NCI-H226 (cell line): ENCODE measurements at regions not wholly inside any gene's neighbourhood (a gene's known extent, or its start where the extent isn't known, plus 50 kb on each side); places are given as distances from the start of the nearest gene placed in this dataset.

Experiments used
- DNase-seq: peaks from one replicate; pipeline ENCODE4 v3.0.0-alpha.2; 2015

DNA sequence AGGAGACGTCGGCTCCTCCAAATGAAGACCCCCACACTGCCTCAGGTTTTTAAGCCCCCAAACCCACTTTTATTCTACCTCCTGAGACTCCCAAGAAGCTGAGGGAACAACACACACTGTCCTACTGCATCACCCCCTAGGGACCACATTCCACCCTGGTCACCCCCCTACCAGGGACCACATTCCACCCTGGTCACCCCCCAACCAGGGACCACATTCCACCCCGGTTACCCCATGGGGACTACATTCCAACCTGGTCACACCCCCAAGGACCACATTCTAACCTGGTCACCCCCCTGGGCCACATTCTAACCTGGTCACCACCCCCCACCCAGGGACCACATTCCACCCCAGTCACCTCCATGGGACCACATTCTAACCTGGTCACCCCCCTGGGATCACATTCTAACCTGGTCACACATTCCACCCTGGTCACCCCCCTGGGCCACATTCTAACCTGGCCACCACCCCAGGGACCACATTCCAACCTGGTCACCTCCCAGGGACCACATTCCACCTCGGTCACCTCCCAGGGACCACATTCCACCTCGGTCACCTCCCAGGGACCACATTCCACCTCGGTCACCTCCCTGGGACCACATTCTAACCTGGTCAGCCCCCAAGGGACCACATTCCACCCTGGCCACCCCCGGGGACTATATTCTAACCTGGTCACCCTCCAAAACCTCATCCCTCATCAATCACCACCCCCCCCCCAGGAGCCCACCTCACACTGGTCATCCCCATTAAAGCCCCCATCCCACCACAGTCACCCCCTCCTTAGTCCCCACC is 587.6 kb downstream of the NPHP4 start:
- DNase-seq, result no peak

DNA sequence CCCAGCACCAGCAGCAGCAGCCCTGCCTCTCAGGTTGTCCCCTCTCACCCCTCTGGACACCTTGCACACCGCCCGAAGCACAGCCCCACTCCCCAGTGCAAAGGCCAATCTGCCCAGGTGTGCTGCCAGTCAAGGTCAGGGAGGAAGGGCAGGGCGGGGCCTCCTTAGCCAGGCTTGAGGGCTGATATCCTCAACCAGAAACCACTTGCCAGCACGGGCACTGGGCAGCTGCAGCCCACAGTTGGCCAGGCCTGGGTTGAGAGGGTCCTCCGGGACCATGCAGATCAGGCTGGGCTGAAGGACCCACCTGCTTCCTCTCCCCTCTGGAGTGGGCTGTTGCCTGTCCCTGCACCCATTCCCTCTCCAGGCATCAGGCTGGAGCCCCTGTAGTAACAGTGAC is 588.3 kb downstream of the NPHP4 start:
- DNase-seq, result no peak

DNA sequence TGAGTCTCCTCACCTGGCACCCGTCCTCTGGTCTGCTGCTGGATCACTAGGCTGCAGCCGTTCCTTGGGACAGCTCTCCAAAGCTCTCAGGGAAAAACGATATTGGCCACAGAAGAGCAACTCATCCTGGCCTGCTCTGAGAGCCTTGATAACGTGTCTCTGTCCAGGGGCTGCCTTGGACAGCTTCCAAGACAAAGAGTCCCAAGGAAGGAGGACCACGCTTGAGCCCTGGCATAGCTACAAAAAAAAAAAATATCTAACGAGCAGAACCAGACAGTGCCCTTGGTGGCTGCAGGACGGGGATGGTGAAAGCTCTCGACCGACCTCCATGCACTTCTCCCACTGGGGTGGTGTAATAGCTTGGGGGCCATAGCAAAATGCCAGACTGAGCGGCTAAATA is 589.6 kb downstream of the NPHP4 start:
- DNase-seq, result no peak

DNA sequence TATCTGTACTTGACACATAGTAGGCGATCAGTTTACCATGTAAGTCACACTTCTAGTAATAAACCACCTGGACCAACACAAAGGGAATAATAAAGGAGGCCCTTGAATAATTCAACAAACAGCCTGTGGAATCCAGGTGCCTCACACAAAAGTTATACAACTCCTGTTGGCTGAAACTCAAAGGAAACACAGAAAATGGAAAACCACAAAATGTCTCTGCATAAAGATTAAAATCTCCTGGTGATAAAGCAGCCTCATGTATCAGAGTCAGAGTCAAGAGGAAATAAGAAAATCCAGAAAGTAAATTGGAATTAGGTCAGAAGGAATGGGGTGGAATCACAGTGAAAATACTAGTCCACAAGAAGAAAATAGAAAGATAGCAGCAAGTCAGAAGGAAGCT is 592.5 kb downstream of the NPHP4 start:
- DNase-seq, result no peak

DNA sequence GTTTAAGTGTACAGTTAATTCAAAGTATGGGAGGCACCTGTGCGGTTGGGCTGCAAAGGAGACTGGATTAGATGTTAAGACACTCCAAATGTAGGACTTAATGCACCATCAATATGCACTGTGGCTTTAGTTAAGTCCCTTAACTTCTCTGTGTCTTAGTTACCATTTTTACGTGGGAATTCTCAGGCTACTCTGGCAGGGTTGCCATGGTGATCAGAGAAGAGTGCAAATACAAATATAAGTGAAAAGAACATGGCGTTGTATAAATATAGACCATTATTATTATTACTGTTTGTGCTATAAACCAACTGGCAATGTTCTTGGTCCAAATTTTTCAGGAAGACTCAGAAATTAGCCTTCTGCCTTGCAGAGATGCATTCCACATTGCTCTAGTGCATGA is 595.6 kb downstream of the NPHP4 start:
- DNase-seq, result no peak

DNA sequence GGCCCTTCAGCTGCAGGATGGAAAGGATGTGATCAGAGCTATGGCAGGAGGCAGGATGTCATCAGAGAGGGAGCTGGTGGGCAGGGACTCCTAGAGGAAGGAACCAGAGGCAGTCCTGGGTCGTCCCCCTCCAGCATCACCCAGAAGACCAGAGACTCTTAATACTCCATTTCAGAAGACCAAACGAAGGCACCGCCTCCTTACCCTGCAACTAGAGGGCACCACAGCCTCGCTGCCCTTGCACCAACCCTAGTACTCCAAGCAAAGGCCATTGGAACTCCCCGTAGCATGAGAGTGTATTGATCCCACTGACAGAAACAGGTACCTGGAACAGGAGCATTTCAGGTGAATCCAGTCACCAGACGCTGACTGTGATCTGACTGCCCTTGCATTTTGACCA is 598.1 kb downstream of the NPHP4 start:
- no peak for DNase-seq

DNA sequence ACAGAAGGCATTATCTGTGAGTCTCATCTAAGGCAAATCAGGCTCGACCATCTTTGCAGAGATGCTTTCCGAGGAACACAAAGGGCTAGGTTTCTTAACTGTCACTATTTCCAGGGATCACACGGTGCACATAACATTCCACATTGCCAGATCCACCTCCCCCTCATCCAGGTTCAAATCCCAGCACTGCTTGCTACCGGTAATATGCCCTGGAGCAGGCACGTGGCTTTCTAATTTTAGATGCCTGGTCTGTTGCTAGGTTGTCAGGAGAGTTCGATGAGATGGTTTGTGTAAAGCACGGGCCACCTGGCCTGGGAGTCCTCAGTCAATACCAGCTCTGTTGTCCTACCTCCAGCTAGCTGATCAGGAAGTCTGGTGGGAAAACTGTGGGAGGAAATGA is 598.6 kb downstream of the NPHP4 start:
- DNase-seq, result no peak

DNA sequence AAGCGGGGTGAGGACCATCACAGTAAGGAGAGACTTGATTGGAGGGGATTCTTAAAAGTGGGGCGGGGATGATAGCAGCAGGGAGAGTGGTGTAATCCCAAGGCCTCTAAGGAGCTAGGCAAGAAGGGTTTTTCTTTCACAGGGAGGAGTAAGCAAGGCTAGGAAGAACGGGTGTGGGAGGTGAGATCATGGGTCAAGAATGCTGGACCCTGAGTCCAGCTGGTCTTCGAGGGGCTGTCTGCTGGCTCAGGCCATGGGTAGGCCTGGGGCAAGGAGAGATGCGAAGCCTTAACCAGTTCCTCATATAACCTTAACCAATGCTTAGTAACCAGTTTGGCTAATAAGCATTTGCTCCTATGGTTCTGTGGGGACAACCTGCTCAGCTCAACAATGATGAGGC is 599.1 kb downstream of the NPHP4 start:
- DNase-seq, result no peak

DNA sequence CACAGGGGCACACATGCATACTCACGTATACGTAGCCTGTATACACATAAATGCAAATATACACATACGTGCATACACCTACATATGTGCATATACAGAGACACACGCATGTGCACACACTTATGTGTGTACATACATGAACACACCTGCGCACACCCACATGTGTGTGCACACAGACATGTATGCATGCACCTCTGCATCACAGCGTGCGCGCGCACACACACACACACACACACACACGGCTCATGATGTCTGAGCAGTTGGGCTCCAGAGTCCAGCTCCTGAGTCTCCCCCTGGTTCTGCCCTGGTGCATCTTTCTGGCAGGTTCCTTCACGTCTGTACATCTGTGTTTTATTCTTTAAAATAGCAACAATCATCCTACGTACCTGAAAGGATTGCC is 600.5 kb downstream of the NPHP4 start:
- no peak for DNase-seq

DNA sequence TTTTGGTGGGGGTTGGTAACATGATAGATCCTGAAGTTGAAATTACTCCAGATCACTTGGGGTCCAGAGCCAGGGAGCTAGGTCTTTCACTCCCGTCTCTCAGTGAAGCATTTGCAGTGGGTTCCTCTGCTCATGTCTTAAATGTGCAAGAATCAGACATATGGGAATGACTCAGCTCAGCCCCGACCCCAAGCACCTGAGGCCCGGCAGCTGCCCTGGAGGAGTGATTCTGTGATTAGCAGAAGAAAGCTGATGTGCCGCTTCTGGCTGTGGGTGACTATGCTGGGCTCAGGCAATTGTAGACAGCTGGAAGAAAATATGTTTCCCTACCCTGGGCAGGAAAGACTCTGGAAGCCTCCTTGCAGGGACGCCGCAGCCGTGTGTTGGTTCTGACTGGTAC is 601.7 kb downstream of the NPHP4 start:
- DNase-seq, result no peak

DNA sequence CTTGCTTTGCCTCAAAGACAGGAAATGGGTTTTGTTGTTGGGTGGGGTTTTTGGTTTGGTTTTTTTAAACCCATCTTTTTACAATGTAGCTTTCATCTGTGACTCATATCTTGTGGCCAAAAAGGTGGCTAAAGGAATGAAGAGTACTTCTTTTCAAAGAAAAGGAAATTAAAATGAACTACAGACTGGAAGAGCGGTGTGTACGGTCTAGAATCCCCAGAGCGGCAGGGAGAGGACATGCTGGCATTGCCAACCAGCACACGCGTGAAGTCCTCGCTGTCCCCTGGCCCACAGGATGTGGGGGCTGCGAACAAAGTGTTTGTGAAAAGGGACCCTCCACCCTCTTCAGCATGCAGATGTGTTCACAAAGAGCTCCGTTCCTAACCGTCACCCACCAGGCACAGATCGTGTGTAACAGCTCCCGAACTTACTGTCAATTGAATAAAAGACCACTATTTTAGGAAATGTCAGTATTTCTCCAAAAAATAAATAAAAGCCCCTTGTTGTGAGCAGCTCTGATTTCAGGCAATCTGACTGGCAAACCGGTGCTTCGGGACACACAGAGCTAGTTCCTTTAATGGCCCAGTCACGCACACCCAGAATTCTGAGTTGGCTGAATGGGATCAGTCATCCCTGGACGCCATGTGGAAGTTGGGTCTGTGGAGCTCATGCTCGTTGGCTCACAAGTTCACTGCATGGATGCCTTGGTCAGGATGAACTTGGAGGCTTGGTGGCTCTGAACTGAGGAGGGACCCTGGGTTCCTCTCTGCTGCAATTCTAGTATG is 602.9 kb downstream of the NPHP4 start:
- DNase-seq, result no peak

DNA sequence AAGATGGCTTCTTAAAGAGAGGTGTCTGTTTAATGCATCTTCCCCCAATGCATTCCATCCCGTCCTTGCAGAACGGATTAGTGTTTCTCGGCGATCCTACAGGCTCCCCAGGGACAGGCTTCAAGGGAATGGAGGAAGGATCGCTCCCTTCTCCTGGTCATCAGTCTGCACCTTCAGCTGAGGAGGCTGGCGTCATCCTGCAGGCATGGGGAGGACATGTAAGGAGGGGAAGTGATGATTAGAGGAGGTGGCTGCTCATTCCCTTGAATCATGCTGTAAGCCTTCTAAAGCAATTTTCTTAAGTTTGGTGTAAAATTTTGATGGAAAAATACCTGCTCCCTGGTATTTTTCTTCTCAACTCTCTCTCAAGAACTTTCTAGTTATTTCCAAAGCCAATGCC is 603.6 kb downstream of the NPHP4 start:
- DNase-seq, result no peak

DNA sequence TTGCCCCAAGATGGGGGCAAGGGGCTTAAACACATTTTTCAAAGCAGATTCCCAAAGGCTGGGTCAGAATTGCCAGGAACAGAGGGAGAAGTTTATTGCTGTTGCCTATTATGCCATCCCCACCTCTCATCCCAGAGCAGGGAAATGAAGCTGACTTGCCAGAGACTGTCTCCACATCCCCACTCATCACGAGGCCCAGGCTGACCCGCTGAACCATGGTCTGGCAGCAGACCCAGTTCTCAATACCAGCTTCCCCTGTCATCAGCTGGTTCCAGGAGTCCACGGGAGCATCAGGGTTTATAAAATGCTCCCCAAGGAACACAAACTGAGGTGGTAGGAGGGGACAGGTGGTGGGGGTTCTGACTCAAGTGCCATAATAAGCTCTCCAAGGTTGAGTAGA is 605.9 kb downstream of the NPHP4 start:
- no peak for DNase-seq

DNA sequence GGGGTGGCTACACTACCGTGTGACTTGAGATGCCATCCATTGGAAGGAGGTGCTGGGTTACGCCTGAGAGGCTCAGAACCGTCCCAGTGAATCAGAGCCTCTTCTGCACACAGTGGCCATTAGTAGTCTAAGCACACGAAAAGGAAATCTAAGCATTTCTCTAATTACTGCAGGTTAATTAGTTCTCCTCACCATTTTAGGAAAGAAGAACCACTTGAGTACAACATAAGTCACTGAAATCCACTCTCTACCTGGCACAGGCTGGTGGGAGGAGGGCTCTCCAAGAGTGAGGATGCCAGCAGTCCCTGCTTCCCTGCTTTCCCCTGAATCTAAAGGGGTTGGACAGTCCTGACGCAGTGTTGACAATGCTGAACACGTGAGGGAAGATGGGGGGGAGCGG is 606.3 kb downstream of the NPHP4 start:
- DNase-seq, result no peak

DNA sequence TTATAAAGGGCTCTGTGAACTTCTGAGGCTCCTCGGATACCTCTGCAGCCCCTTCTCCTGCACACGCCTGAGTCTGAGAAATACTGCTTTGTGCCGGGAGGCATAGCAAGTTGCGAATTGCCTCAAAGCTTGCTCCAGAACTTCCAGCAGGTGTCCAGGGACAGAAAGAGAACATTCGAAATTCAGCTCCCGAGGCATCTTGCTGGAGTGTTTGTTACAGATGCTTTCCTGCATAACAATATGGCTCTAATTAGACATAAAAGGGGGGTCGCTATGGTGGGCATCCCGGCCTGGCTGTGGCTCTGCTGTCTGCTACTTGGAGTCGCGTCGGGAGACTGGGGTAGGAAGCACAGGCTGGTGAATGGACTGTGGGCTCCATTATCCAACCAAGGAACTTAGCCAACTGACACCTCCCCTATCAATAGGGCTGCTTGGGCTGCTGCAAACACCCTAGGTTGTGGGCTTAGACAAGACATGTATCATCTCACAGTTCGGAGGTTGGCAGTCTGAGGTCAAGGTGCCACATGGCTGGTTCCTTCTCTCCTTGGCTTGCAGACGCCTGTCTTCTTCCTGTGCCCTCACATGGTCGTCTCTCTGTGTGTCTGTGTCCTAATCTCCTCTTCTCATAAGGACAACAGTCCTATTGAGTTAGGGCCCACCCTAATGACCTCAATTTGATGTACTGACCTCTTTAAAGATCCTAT is 607.0 kb downstream of the NPHP4 start:
- DNase-seq, result no peak

DNA sequence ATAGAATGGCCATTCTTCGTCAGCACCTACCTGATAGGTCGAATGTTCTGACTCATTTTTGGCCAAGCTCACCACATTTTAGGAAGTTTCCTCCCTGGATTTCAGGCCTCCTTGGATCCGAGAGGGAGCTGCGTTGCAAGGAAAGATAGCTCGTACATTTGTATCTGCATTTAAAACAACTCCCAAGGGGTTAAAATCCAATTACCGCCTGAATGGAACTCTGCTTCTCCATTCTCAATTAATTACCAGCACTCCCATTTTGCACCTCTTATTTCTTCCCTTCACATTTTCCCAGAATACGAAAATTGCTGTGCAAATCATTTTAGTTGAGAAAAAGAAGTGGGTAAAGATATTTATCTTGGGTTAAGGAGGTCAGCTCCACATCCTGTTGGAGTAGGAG is 610.7 kb downstream of the NPHP4 start:
- no peak for DNase-seq

DNA sequence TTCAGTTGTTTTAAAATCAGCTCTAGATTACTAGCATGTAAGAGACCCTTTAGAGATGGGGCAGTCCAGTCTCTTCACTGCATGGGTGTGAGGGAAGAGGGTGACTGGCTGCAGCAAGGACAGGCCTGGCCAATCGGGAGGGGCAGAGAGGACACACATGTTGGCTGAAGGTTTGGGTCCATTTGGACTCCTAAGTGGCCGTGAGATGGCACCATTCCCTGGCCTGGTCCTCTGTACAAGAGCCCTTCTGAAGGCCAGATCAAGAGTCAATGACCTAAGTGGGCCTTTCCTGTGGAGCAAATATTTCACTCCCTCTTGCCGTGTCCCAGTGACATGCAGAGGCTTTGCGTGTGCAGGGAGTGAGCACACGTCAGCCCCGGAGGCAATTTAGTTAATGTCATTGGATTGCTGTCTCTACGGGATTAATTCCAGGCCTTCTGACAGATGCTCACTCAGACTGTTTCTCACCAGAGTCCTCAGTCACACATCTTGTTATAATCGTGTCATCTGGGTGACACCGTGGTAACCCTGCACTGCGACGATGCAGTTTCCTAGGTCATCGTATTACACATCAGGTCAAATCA is 613.0 kb downstream of the NPHP4 start:
- no peak for DNase-seq

DNA sequence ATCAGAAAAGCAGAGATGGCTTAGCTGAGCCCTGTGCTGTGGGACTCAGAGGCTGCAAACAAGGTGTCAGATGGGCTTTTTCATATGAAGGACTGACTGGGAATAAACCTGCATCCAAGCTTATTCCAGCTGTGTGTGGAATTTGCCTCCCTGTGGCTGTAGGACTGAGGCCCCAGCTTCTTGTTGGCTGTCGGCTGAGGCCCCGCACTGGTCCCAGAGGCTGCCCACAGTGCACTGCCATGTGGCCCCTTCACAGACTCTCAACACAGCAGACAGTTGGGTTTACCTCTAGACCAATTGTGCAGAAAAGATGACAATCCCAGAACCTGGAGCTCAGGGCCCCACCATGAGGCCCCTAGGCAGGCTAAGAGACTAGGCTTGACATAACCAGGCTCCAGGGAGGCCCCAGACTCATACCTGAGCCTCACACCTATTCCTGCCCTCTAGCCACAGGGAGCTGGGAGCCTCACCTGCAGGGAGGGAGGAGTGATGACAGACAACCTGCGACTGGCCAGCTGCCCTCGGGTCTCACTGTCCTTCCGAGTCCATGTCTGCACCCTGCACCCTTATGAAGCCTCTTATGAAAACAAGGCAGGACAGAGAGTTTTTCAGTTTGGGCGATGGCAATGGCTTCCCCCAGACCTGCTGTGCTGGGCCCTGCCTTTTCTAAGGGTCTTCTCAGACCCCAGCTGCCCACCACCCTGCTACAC is 615.5 kb downstream of the NPHP4 start:
- no peak for DNase-seq

DNA sequence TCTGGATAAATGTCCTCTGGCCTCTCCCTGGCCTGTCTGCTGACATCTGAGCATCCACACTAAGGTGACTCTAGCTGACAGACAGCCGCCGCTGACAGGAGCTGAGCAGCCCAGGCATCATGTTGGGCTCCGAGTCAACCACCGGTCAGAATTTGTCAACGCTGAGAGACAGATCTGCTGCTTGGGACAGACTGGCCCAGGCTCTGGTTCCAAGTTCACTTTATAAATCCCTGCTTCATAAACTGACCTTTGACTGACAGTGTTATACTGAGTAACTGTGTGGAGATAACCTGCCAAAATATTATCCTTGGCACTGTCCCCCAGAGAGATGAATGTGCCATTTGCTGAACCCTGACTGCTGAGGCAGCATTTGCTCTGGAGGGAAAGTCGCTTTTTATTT is 616.7 kb downstream of the NPHP4 start:
- DNase-seq, result no peak

DNA sequence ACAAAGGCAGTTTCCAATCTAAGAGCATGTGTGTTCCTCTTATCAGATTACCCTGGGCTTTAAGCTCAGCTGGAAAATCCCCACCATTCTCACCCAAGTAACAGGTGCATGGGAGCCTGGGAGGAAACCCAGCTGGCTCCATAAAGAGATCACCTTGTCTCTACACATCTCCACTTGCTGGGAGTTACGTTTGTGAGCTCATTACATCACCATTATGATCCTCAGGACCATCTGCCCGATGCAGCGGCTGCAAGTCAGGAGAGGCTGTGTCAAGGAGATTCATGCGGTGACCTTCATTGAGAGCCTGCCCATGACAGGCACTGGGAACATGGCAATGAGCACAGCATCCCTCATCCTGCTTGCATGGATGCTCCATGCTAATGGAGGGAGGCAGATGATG is 618.0 kb downstream of the NPHP4 start:
- no peak for DNase-seq

DNA sequence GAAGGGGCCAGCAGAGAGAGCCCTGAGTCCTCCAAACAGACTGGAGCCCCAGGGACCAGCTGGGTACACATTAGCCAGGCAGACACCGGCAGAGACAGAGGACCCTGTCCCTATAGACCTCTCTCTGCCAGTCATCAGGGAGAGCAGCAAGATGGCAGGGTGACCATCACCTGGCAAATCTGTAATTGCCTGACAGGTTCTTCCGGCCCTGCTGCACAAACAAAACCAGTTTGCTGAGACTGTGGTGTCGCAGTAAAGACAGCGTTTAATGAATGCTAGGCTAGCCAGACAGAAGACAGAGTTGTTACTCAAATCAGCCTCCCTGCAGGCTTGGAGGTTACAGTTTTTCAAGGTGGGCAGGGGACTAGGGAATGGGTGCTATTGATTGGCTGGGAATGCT is 618.9 kb downstream of the NPHP4 start:
- DNase-seq, result no peak

DNA sequence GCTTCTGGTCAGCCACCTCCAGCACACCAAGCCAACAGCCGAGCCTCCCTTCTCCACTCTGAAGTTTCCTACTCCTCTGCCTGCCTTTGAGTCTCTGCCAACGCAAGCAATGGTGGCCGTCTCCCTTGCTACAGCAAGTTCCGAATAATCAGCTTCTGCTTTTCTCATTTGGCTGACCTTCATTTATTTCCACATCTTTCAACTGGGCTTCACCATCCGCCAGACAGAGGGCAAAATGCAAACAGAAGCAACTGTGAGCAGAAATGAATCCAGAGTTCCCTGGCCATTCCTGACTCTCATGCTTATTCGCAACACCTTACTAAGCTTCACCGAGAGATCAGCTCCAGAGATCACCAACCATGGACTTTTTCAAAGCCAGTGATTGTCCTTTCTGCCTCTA is 621.0 kb downstream of the NPHP4 start:
- no peak for DNase-seq

DNA sequence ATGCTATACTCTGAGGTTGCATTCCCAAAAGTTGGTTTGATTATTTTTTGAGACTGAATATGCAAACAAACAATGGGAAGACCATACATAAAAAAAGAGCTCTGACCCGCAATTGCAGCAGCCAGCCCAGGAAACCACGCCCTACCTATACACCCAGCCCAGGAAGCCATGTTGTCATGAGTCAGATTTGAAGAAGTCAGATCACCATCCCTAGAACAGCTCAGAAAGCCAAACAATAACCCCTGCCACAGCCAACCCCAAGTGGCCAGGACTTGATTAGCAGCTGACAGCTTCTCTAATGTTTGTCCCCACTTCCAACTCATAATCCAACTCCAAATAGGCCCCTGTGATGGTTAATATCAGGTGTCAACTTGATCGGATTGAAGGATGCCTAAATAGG is 621.9 kb downstream of the NPHP4 start:
- DNase-seq, result no peak
